GM12878 (cell line): ENCODE measurements at regions not wholly inside any gene's neighbourhood (a gene's known extent, or its start where the extent isn't known, plus 50 kb on each side); places are given as distances from the start of the nearest gene placed in this dataset.
"Not testable (repeated sequence)": the region's sequence is repeated elsewhere in the genome, so short reads cannot be mapped to it uniquely, and the experiment has no call there.

ENCODE experiments used
- ATAC-seq: fragments of 200-7000 bp; cut with Tn5 transposase; 3 replicates; pipeline ENCODE4 v1.9.1; 2020; ENCODE audit warnings: mild to moderate bottlenecking, moderate library complexity
- BruUV-seq: library from RNA; stranded (reverse); fragments of 400-500 nt; replicated peaks from 2 replicates; lab custom pipeline; 2021; lab: Mats Ljungman, UMichigan
- CTCF ChIA-PET: fragments of 300-600 bp; sonication (Branson Sonifier 250); formaldehyde crosslinking; extraction: SDS; loops from one replicate; lab custom pipeline; 2021; ENCODE audit warnings: inconsistent platforms; lab: Yijun Ruan, JAX
- POLR2A ChIA-PET: fragments of 350-600 bp; formaldehyde crosslinking; extraction: SDS; loops from one replicate; lab custom pipeline; 2021; ENCODE audit warnings: inconsistent platforms; lab: Charles Lee
- RAD21 ChIA-PET: fragments of 300-600 bp; sonication (Branson Sonifier 250); formaldehyde crosslinking; loops from one replicate; lab custom pipeline; 2023; ENCODE audit warnings: antibody characterized with exemption; ENCODE audit not compliant: unreplicated experiment; lab: Charles Lee
- SMC1A ChIA-PET: fragments of 300-600 bp; sonication (Branson Sonifier 250); formaldehyde crosslinking; loops from one replicate; lab custom pipeline; 2023; ENCODE audit not compliant: unreplicated experiment, uncharacterized antibody; lab: Charles Lee
- DNase-seq: peaks from one replicate; pipeline ENCODE4 v3.0.0-alpha.2; 2011; ENCODE audit warnings: low read depth, low spot score
- FAIRE-seq: peaks from 3 replicates; lab custom pipeline; 2011; peaks lifted over from hg19 to GRCh38; lab: Jason Lieb, UNC
- H2AFZ ChIP-seq: 2 replicates; pipeline ENCODE4 v1.6.0; 2011; ENCODE audit warnings: low read depth, low read length, control low read depth; ENCODE audit not compliant: control insufficient read depth
- H3K27ac ChIP-seq: 2 replicates; pipeline ENCODE4 v1.5.1; 2011; ENCODE audit warnings: control low read depth; ENCODE audit not compliant: control insufficient read depth, insufficient read depth
- H3K27me3 ChIP-seq, 2 experiments: replicated peaks in 1 of 2; 2 replicates each; pipeline versions ENCODE4 v1.6.0 to v1.6.1; 2011; ENCODE audit warnings: low read length in 1 of 2; ENCODE audit not compliant: control insufficient read depth in 2 of 2, insufficient read depth in 2 of 2
- H3K36me3 ChIP-seq, 2 experiments: 2 replicates each; pipeline ENCODE4 v1.5.1; 2011; ENCODE audit warnings: low read length in 1 of 2; ENCODE audit not compliant: control insufficient read depth in 2 of 2, insufficient read depth in 2 of 2
- H3K4me1 ChIP-seq: 2 replicates; pipeline ENCODE4 v1.6.1; 2011; ENCODE audit warnings: mild to moderate bottlenecking, low read length, moderate library complexity, mixed read lengths; ENCODE audit not compliant: control insufficient read depth, insufficient read depth
- H3K4me2 ChIP-seq: 2 replicates; pipeline ENCODE4 v1.6.0; 2011; ENCODE audit warnings: control low read depth; ENCODE audit not compliant: control insufficient read depth, insufficient read depth
- H3K4me3 ChIP-seq: fragments of 200-600 bp; sonication (generic); 2 replicates; pipeline ENCODE4 v1.5.1; 2016
- H3K79me2 ChIP-seq: 2 replicates; pipeline ENCODE4 v1.6.0; 2011; ENCODE audit warnings: low read length; ENCODE audit not compliant: control insufficient read depth, insufficient read depth
- H3K9ac ChIP-seq: 2 replicates; pipeline ENCODE4 v1.8.0; 2011; ENCODE audit warnings: low read length, control low read depth, mixed read lengths; ENCODE audit not compliant: control insufficient read depth, insufficient read depth
- H3K9me3 ChIP-seq: replicated peaks from 3 replicates; pipeline ENCODE4 v1.5.1; 2011; ENCODE audit warnings: mild to moderate bottlenecking, low read length; ENCODE audit not compliant: control insufficient read depth, insufficient read depth
- H4K20me1 ChIP-seq: 2 replicates; pipeline ENCODE4 v1.6.0; 2011; ENCODE audit not compliant: control insufficient read depth, insufficient read depth
- ATF7 ChIP-seq: fragments of 450-650 bp; IDR thresholded peaks from 2 replicates; pipeline ENCODE4 v1.6.1; 2016; ENCODE audit warnings: low read depth, mild to moderate bottlenecking
- BACH1 ChIP-seq: fragments of 450-650 bp; IDR thresholded peaks from 2 replicates; pipeline ENCODE4 v1.6.1; 2017; ENCODE audit warnings: mild to moderate bottlenecking, borderline replicate concordance
- EED ChIP-seq: sonication (generic); IDR thresholded peaks from 2 replicates; pipeline ENCODE4 v1.6.1; 2016; ENCODE audit warnings: antibody characterized with exemption, low read depth
- GATAD2B ChIP-seq: fragments of 450-650 bp; conservative IDR thresholded peaks from 2 replicates; pipeline ENCODE4 v1.6.1; 2017; ENCODE audit warnings: low read depth, mild to moderate bottlenecking, moderate library complexity
- HSF1 ChIP-seq: fragments of 150-350 bp; IDR thresholded peaks from 2 replicates; pipeline ENCODE4 v1.6.1; 2014; ENCODE audit warnings: mild to moderate bottlenecking, low read depth, low read length
- IRF5 ChIP-seq: fragments of 450-650 bp; IDR thresholded peaks from 2 replicates; pipeline ENCODE4 v1.6.1; 2017; ENCODE audit warnings: borderline replicate concordance
- KAT2A ChIP-seq: conservative IDR thresholded peaks from 2 replicates; pipeline ENCODE4 v1.6.1; 2011; ENCODE audit warnings: low read depth, low read length; ENCODE audit not compliant: control insufficient read depth
- MXI1 ChIP-seq: fragments of 150-350 bp; IDR thresholded peaks from 2 replicates; pipeline ENCODE4 v1.6.1; 2011; ENCODE audit warnings: low read depth, mild to moderate bottlenecking, inconsistent platforms, low read length, improper control_type of control experiment
- NFIC ChIP-seq: IDR thresholded peaks from 2 replicates; pipeline ENCODE4 v1.6.1; 2012; ENCODE audit warnings: low read depth, mild to moderate bottlenecking, inconsistent platforms, low read length, moderate library complexity
- PAX5 ChIP-seq: IDR thresholded peaks from 2 replicates; pipeline ENCODE4 v1.6.1; 2011; ENCODE audit warnings: low read depth, low read length, borderline replicate concordance
- RAD21 ChIP-seq: IDR thresholded peaks from 2 replicates; pipeline ENCODE4 v1.6.1; 2011; ENCODE audit warnings: mild to moderate bottlenecking, low read depth, low read length, moderate library complexity; ENCODE audit not compliant: insufficient read depth
- RFX5 ChIP-seq: IDR thresholded peaks from 2 replicates; pipeline ENCODE4 v1.6.1; 2011; ENCODE audit warnings: low read depth, low read length, improper control_type of control experiment
- RUNX3 ChIP-seq: IDR thresholded peaks from 2 replicates; pipeline ENCODE4 v1.6.1; 2012; ENCODE audit warnings: low read length, inconsistent platforms
- STAT1 ChIP-seq: fragments of 450-650 bp; conservative IDR thresholded peaks from 2 replicates; pipeline ENCODE4 v1.6.1; 2014; ENCODE audit warnings: antibody characterized with exemption, mild to moderate bottlenecking
- SUZ12 ChIP-seq: fragments of 200-600 bp; sonication (generic); IDR thresholded peaks from one replicate; pipeline ENCODE4 v1.6.1; 2018; ENCODE audit warnings: antibody characterized with exemption, mild to moderate bottlenecking; ENCODE audit not compliant: unreplicated experiment
- USF2 ChIP-seq: IDR thresholded peaks from 2 replicates; pipeline ENCODE4 v1.6.1; 2011; ENCODE audit warnings: low read depth, low read length, improper control_type of control experiment, borderline replicate concordance
- ZNF274 ChIP-seq: IDR thresholded peaks from one replicate; pipeline ENCODE4 v1.8.0; 2011; ENCODE audit not compliant: insufficient read length, insufficient read depth
- WGBS: methylation state at CpG from one replicate; pipeline ENCODE4 v1.1.6; 2016; ENCODE audit warnings: low lambda C conversion rate; ENCODE audit not compliant: insufficient replicate concordance, insufficient coverage; ENCODE audit errors: missing lambda C conversion rate; 5-methylcytosine and 5-hydroxymethylcytosine counted together
- in situ Hi-C: fragments of 300-500 bp; cut with MboI; formaldehyde crosslinking; loops from 9 replicates; pipeline ENCODE4 v1.14.3; 2018; ENCODE audit warnings: mixed read lengths
- intact Hi-C: fragments of 100-400 bp; cut with micrococcal nuclease; formaldehyde crosslinking; loops from one replicate; pipeline ENCODE4 v1.14.2; 2022; ENCODE audit not compliant: unreplicated experiment

GRCh38 chr14:104401785-104402184 lies 177.8 kb upstream of the C14orf180 start:
- no peak for FAIRE-seq
- H3K4me2 ChIP-seq: no peak overlapping the region
- no peak overlapping the region for H3K4me3 ChIP-seq
- no peak overlapping the region for H2AFZ ChIP-seq
- in situ Hi-C loops (no loop called here), intact Hi-C loops (no loop called here)
- no peaks in the 10 kb centered on the region; the same call in 2 of the 3 replicates for H3K9me3 ChIP-seq
- ChIA-PET POLR2A (no interaction called here), RAD21 (interaction anchor here (1.6 kb wide), 1 partner anchor 10 kb away, joined by 4 read pairs; no protein-coding TSS in a partner anchor), CTCF (no interaction called here), SMC1A (no interaction called here)
- H4K20me1 ChIP-seq: no peaks in the 10 kb centered on the region
- no TSS peak for BruUV-seq
- ATAC-seq: no peak
- no peaks in the 10 kb centered on the region for H3K4me1 ChIP-seq
- H3K36me3 ChIP-seq: no peaks in the 10 kb centered on the region
- no peaks in the 10 kb centered on the region; a peak in 1 of 4 replicates for H3K27me3 ChIP-seq
- 43% methylated on average over 4 of the region's 4 CpGs for WGBS
- no peak overlapping the region for H3K27ac ChIP-seq
- TF ChIP-seq EED (no peak), ATF7 (no peak), KAT2A (no peak), IRF5 (no peak), PAX5 (no peak), RAD21 (no peak), GATAD2B (no peak), NFIC (no peak), HSF1 (no peak), BACH1 (no peak), USF2 (no peak), RFX5 (no peak), RUNX3 (no peak), MXI1 (no peak), STAT1 (no peak), SUZ12 (no peak), ZNF274 (no peak)
- H3K9ac ChIP-seq: no peak overlapping the region
- DNase-seq: no peak
- H3K79me2 ChIP-seq: no peaks in the 10 kb centered on the region

- H3K4me3 ChIP-seq, H3K4me2 ChIP-seq, H3K9me3 ChIP-seq, H2AFZ ChIP-seq, H3K27ac ChIP-seq, DNase-seq, intact Hi-C loops, SMC1A ChIA-PET, H3K4me1 ChIP-seq, H3K9ac ChIP-seq, FAIRE-seq, H3K36me3 ChIP-seq, H3K79me2 ChIP-seq, in situ Hi-C loops, H4K20me1 ChIP-seq, POLR2A ChIA-PET, ATAC-seq, BruUV-seq, H3K27me3 ChIP-seq: not testable (repeated sequence)
- ChIA-PET RAD21 (interaction anchor here (1.6 kb wide), 1 partner anchor 11 kb away, joined by 4 read pairs; no protein-coding TSS in a partner anchor), CTCF (interaction anchor here (0.6 kb wide), 1 partner anchor 244 kb away, joined by 4 read pairs; no protein-coding TSS in a partner anchor)
- WGBS: 23% methylated on average over 4 of the region's 4 CpGs
Measured at GRCh38 chr14:104402303-104402702, 177.3 kb upstream of the C14orf180 start.
